Lower lobe of right lung (tissue), 2 donors: ENCODE measurements at regions not wholly inside any gene's neighbourhood (a gene's known extent, or its start where the extent isn't known, plus 50 kb on each side); places are given as distances from the start of the nearest gene placed in this dataset.

Experiments
- ATAC-seq, 2 donors: fragments of 200-7000 bp; cut with Tn5 transposase; one replicate each; pipeline ENCODE4 v1.9.1; 2020 to 2022; ENCODE audit warnings: mild to moderate bottlenecking in 2 of 2, moderate library complexity in 2 of 2
- DNase-seq: peaks from one replicate; pipeline ENCODE4 v3.0.0-alpha.2; 2020
- H3K27ac ChIP-seq: fragments of 200-600 bp; one replicate; pipeline ENCODE4 v1.8.0; 2022
- H3K27me3 ChIP-seq: fragments of 200-600 bp; one replicate; pipeline ENCODE4 v1.8.0; 2022; ENCODE audit warnings: low read depth
- H3K36me3 ChIP-seq: fragments of 200-600 bp; one replicate; pipeline ENCODE4 v1.8.0; 2022; ENCODE audit warnings: mild to moderate bottlenecking
- H3K4me1 ChIP-seq: fragments of 200-600 bp; one replicate; pipeline ENCODE4 v1.8.0; 2022
- H3K4me3 ChIP-seq: fragments of 200-600 bp; one replicate; pipeline ENCODE4 v1.8.0; 2022; ENCODE audit warnings: mild to moderate bottlenecking
- H3K9me3 ChIP-seq: fragments of 200-600 bp; one replicate; pipeline ENCODE4 v1.8.0; 2022
- CTCF ChIP-seq: fragments of 200-600 bp; IDR thresholded peaks from one replicate; pipeline ENCODE4 v1.8.0; 2022; ENCODE audit warnings: antibody characterized with exemption, mild to moderate bottlenecking
- intact Hi-C: fragments of 100-400 bp; cut with DNase I; formaldehyde crosslinking; loops from one replicate; pipeline ENCODE4 v1.11.0; 2022
- donor health status: DM: no; HTN: yes; CAD: no; lungs with severe emphysema.

- Histone ChIP-seq H3K4me3 (no peak overlapping the region), H3K27me3 (no peaks in the 10 kb centered on the region), H3K36me3 (no peaks in the 10 kb centered on the region), H3K4me1 (no peaks in the 10 kb centered on the region), H3K9me3 (no peaks in the 10 kb centered on the region), H3K27ac (no peak overlapping the region)
- ATAC-seq (no peak), DNase-seq (no peak)
- intact Hi-C loops, result no loop called here
- TF ChIP-seq CTCF, result no peak
These were observed 475.8 kb downstream of the STK39 start for GRCh38 chr2:167771628-167772027.

- Histone ChIP-seq H3K4me1 (no peaks in the 10 kb centered on the region), H3K36me3 (no peaks in the 10 kb centered on the region), H3K9me3 (no peaks in the 10 kb centered on the region), H3K27me3 (no peaks in the 10 kb centered on the region), H3K27ac (no peak overlapping the region), H3K4me3 (no peak overlapping the region)
- intact Hi-C loops, result no loop called here
- no peak for TF ChIP-seq CTCF
- ATAC-seq (no peak), DNase-seq (no peak)
These were observed 478.4 kb downstream of the STK39 start for GRCh38 chr2:167769020-167769419.

- intact Hi-C loops, result no loop called here
- no peak for TF ChIP-seq CTCF
- no peak overlapping the region for H3K27ac ChIP-seq
- H3K27me3 ChIP-seq, result no peaks in the 10 kb centered on the region
- H3K36me3 ChIP-seq, result no peaks in the 10 kb centered on the region
- ATAC-seq (no peak), DNase-seq (no peak)
- no peaks in the 10 kb centered on the region for H3K9me3 ChIP-seq
- no peak overlapping the region for H3K4me3 ChIP-seq
- no peaks in the 10 kb centered on the region for H3K4me1 ChIP-seq
These were observed 479.6 kb downstream of the STK39 start for GRCh38 chr2:167767830-167768229.

- Histone ChIP-seq H3K4me1 (no peaks in the 10 kb centered on the region), H3K27me3 (no peaks in the 10 kb centered on the region), H3K4me3 (no peak overlapping the region), H3K9me3 (no peaks in the 10 kb centered on the region), H3K27ac (no peak overlapping the region), H3K36me3 (no peaks in the 10 kb centered on the region)
- ATAC-seq (no peak), DNase-seq (no peak)
- no peak for TF ChIP-seq CTCF
- intact Hi-C loops, result no loop called here
These were observed 482.5 kb downstream of the STK39 start for GRCh38 chr2:167764772-167765341.

- Histone ChIP-seq H3K9me3 (no peaks in the 10 kb centered on the region), H3K27me3 (no peaks in the 10 kb centered on the region), H3K4me1 (no peaks in the 10 kb centered on the region), H3K27ac (no peak overlapping the region), H3K4me3 (no peak overlapping the region), H3K36me3 (no peaks in the 10 kb centered on the region)
- intact Hi-C loops, result no loop called here
- TF ChIP-seq CTCF, result no peak
- ATAC-seq (no peak), DNase-seq (no peak)
These were observed 485.8 kb downstream of the STK39 start for GRCh38 chr2:167761465-167762136.
